IMR-90 (cell line): ENCODE measurements at regions not wholly inside any gene's neighbourhood (a gene's known extent, or its start where the extent isn't known, plus 50 kb on each side); places are given as distances from the start of the nearest gene placed in this dataset.

Source experiments
- ATAC-seq: fragments of 200-7000 bp; cut with Tn5 transposase; 2 replicates; pipeline ENCODE4 v1.9.1; 2020; ENCODE audit warnings: low read depth, mild to moderate bottlenecking, moderate library complexity
- BruUV-seq: library from RNA; stranded (reverse); fragments of 400-500 nt; replicated peaks from 2 replicates; lab custom pipeline; 2021; lab: Mats Ljungman, UMichigan
- CTCF ChIA-PET: fragments of 300-600 bp; formaldehyde crosslinking; extraction: SDS; loops from one replicate; lab custom pipeline; 2021; ENCODE audit warnings: antibody characterized with exemption; lab: Yijun Ruan, JAX
- POLR2A ChIA-PET: fragments of 300-600 bp; sonication (Branson Sonifier 250); formaldehyde crosslinking; loops from one replicate; lab custom pipeline; 2022; ENCODE audit warnings: antibody characterized with exemption; ENCODE audit not compliant: unreplicated experiment; lab: Charles Lee
- DNase-seq: peaks from one replicate; pipeline ENCODE4 v3.0.0; 2013
- H2AFZ ChIP-seq: replicated peaks from 2 replicates; pipeline ENCODE3; 2013; ENCODE audit warnings: low read length, mild to moderate bottlenecking; ENCODE audit not compliant: poor library complexity
- H2AK5ac ChIP-seq: 2 replicates; pipeline ENCODE4 v1.6.1; 2013; ENCODE audit warnings: low read depth, low read length, inconsistent platforms
- H2AK9ac ChIP-seq: replicated peaks from 2 replicates; pipeline ENCODE3; 2013; ENCODE audit warnings: mild to moderate bottlenecking, low read depth, low read length, moderate library complexity; ENCODE audit not compliant: poor library complexity
- H2BK120ac ChIP-seq: 2 replicates; pipeline ENCODE4 v1.6.1; 2013; ENCODE audit warnings: low read depth, low read length, inconsistent platforms
- H2BK15ac ChIP-seq: 3 replicates; pipeline ENCODE4 v1.6.1; 2013; ENCODE audit warnings: low read depth, low read length, inconsistent platforms
- H2BK20ac ChIP-seq: 2 replicates; pipeline ENCODE4 v1.6.1; 2013; ENCODE audit warnings: low read depth, mild to moderate bottlenecking, inconsistent platforms, low read length, moderate library complexity
- H2BK5ac ChIP-seq: 2 replicates; pipeline ENCODE4 v1.6.1; 2013; ENCODE audit warnings: mild to moderate bottlenecking, low read depth, low read length, inconsistent platforms; ENCODE audit not compliant: poor library complexity, severe bottlenecking
- H3K14ac ChIP-seq: replicated peaks from 2 replicates; pipeline ENCODE4 v1.6.1; 2013; ENCODE audit warnings: low read depth, low read length, inconsistent platforms
- H3K18ac ChIP-seq: 2 replicates; pipeline ENCODE4 v1.6.1; 2013; ENCODE audit warnings: low read depth, low read length, control low read depth
- H3K23ac ChIP-seq: 2 replicates; pipeline ENCODE4 v1.6.1; 2013; ENCODE audit warnings: low read depth, low read length, inconsistent platforms
- H3K27ac ChIP-seq: 2 replicates; pipeline ENCODE4 v1.5.1; 2013; ENCODE audit warnings: mild to moderate bottlenecking, control low read depth, low read length; ENCODE audit not compliant: insufficient read depth
- H3K27me3 ChIP-seq: 2 replicates; pipeline ENCODE4 v1.6.1; 2013; ENCODE audit warnings: low read length; ENCODE audit not compliant: control insufficient read depth, insufficient read depth
- H3K36me3 ChIP-seq: 2 replicates; pipeline ENCODE4 v1.6.1; 2013; ENCODE audit warnings: low read length, mixed read lengths; ENCODE audit not compliant: control insufficient read depth, insufficient read depth
- H3K4ac ChIP-seq: 2 replicates; pipeline ENCODE4 v1.6.1; 2013; ENCODE audit warnings: low read depth, low read length, inconsistent platforms
- H3K4me1 ChIP-seq: 2 replicates; pipeline ENCODE4 v1.6.1; 2013; ENCODE audit warnings: low read length, mixed read lengths; ENCODE audit not compliant: control insufficient read depth, insufficient read depth
- H3K4me2 ChIP-seq: 2 replicates; pipeline ENCODE4 v1.6.1; 2013; ENCODE audit warnings: low read depth, mild to moderate bottlenecking, control low read depth, low read length, moderate library complexity
- H3K4me3 ChIP-seq: 2 replicates; pipeline ENCODE4 v1.5.1; 2013; ENCODE audit warnings: low read depth, mild to moderate bottlenecking, control low read depth, low read length, moderate library complexity; ENCODE audit not compliant: insufficient read depth
- H3K56ac ChIP-seq: 2 replicates; pipeline ENCODE4 v1.6.1; 2013; ENCODE audit warnings: low read length, inconsistent platforms; ENCODE audit not compliant: insufficient read depth; ENCODE audit errors: extremely low read depth
- H3K79me1 ChIP-seq, 2 experiments: 2 replicates each; pipeline ENCODE4 v1.6.1; 2013; ENCODE audit warnings: low read length in 2 of 2, inconsistent platforms in 1 of 2, low read depth in 1 of 2
- H3K9ac ChIP-seq: 2 replicates; pipeline ENCODE4 v1.6.1; 2013; ENCODE audit warnings: low read depth, low read length, control low read depth
- H3K9me1 ChIP-seq: 2 replicates; pipeline ENCODE4 v1.6.1; 2013; ENCODE audit warnings: low read length, inconsistent platforms; ENCODE audit not compliant: insufficient read depth
- H3K9me3 ChIP-seq: 2 replicates; pipeline ENCODE4 v1.6.1; 2013; ENCODE audit warnings: low read length; ENCODE audit not compliant: control insufficient read depth, insufficient read depth
- H4K20me1 ChIP-seq: 2 replicates; pipeline ENCODE4 v1.6.1; 2013; ENCODE audit warnings: low read length, inconsistent platforms; ENCODE audit not compliant: insufficient read depth
- H4K5ac ChIP-seq: 2 replicates; pipeline ENCODE4 v1.6.1; 2013; ENCODE audit warnings: mild to moderate bottlenecking, low read depth, low read length, control low read depth
- H4K8ac ChIP-seq, 2 experiments: 2 replicates each; pipeline ENCODE4 v1.6.1; 2013; ENCODE audit warnings: low read depth in 2 of 2, low read length in 2 of 2, control low read depth in 1 of 2, inconsistent platforms in 1 of 2
- H4K91ac ChIP-seq: 2 replicates; pipeline ENCODE4 v1.6.1; 2013; ENCODE audit warnings: low read depth, low read length, inconsistent platforms; ENCODE audit not compliant: insufficient read depth
- BHLHE40 ChIP-seq: fragments of 150-350 bp; IDR thresholded peaks from 2 replicates; pipeline ENCODE4 v1.6.1; 2016; ENCODE audit warnings: mild to moderate bottlenecking, low read depth, low read length
- CEBPB ChIP-seq: IDR thresholded peaks from 2 replicates; pipeline ENCODE4 v1.6.1; 2012; ENCODE audit warnings: low read depth, low read length, improper control_type of control experiment
- CHD1 ChIP-seq: IDR thresholded peaks from 2 replicates; pipeline ENCODE4 v1.6.1; 2012; ENCODE audit warnings: low read depth, low read length, improper control_type of control experiment
- FOS ChIP-seq: fragments of 150-350 bp; IDR thresholded peaks from 2 replicates; pipeline ENCODE4 v1.6.1; 2016; ENCODE audit warnings: low read depth, low read length
- MAFK ChIP-seq: IDR thresholded peaks from 2 replicates; pipeline ENCODE4 v1.6.1; 2012; ENCODE audit warnings: low read depth, low read length, improper control_type of control experiment
- MAZ ChIP-seq: IDR thresholded peaks from 2 replicates; pipeline ENCODE4 v1.6.1; 2012; ENCODE audit warnings: low read depth, mild to moderate bottlenecking, low read length, improper control_type of control experiment, moderate library complexity, borderline replicate concordance
- MXI1 ChIP-seq: IDR thresholded peaks from 2 replicates; pipeline ENCODE4 v1.6.1; 2012; ENCODE audit warnings: low read depth, mild to moderate bottlenecking, low read length, moderate library complexity, borderline replicate concordance
- NFE2L2 ChIP-seq: fragments of 150-350 bp; IDR thresholded peaks from 2 replicates; pipeline ENCODE4 v1.6.1; 2016; ENCODE audit warnings: low read depth, mild to moderate bottlenecking, low read length
- POLR2A ChIP-seq: IDR thresholded peaks from 2 replicates; pipeline ENCODE4 v1.6.1; 2012; ENCODE audit warnings: mild to moderate bottlenecking, low read depth, low read length
- RAD21 ChIP-seq: IDR thresholded peaks from 2 replicates; pipeline ENCODE4 v1.6.1; 2012; ENCODE audit warnings: low read length, improper control_type of control experiment
- RCOR1 ChIP-seq: IDR thresholded peaks from 2 replicates; pipeline ENCODE4 v1.6.1; 2012; ENCODE audit warnings: mild to moderate bottlenecking, low read length, improper control_type of control experiment; ENCODE audit not compliant: insufficient replicate concordance
- RFX5 ChIP-seq: IDR thresholded peaks from 2 replicates; pipeline ENCODE4 v1.8.0; 2012; ENCODE audit warnings: low read depth, mild to moderate bottlenecking, low read length, moderate library complexity
- SMC3 ChIP-seq: fragments of 150-350 bp; IDR thresholded peaks from 2 replicates; pipeline ENCODE4 v1.6.1; 2016; ENCODE audit warnings: low read depth, mild to moderate bottlenecking, antibody characterized with exemption, low read length, moderate library complexity
- WGBS, 2 experiments: methylation state at CpG; one replicate each; pipeline versions ENCODE4 v1.1.5 to v1.1.7; 2013; ENCODE audit warnings: missing lambda C conversion rate in 2 of 2; ENCODE audit not compliant: insufficient read length in 1 of 2; ENCODE audit errors: extremely low coverage in 2 of 2; 5-methylcytosine and 5-hydroxymethylcytosine counted together
- dilution Hi-C: fragments of 300-500 bp; cut with HindIII; formaldehyde crosslinking; loops from one replicate; pipeline ENCODE4 v1.14.3; 2018; ENCODE audit warnings: low sequenced_read_pairs; ENCODE audit not compliant: unreplicated experiment
- in situ Hi-C: fragments of 300-500 bp; cut with MboI; formaldehyde crosslinking; loops from 3 replicates; pipeline ENCODE4 v1.14.3; 2019; ENCODE audit warnings: low sequenced_read_pairs, inconsistent platforms, mixed read lengths
- intact Hi-C: fragments of 100-400 bp; cut with micrococcal nuclease; formaldehyde crosslinking; loops from 2 replicates; pipeline ENCODE4 v1.10.0; 2022
- TF ChIP-seq, protein P1 (sequence below): fragments of 150-350 bp; IDR thresholded peaks from 2 replicates; pipeline ENCODE4 v1.6.1; 2017; ENCODE audit warnings: mild to moderate bottlenecking, antibody characterized with exemption, low read length, low read depth
- TF ChIP-seq, protein P2 (sequence below): fragments of 150-350 bp; IDR thresholded peaks from 2 replicates; pipeline ENCODE4 v1.6.1; 2016; ENCODE audit warnings: low read depth, mild to moderate bottlenecking, low read length, moderate library complexity, borderline replicate concordance
- TF ChIP-seq, protein P3 (sequence below): conservative IDR thresholded peaks from 2 replicates; pipeline ENCODE4 v1.5.1; 2012; ENCODE audit warnings: mild to moderate bottlenecking, low read depth, low read length, improper control_type of control experiment

DNA sequence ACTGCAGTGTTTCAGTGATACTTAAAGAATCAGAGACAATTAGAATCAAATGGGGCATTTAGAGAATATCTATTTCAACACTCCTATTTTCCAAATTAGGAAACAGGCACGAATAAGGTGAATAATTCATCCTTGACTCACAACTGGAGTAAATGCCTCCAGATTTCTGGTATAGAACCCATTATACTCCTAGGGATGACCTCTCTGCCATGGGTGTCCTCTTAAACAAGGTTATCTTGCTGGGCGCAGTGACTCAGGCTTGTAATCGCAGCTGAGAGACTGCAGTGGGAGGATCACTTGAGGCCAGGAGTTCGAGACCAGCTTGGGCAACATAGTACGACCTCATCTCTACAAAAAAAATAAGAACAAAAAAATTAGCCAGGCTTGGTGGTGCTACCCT lies 139.8 kb upstream of the ELAC2 start:
- no peak overlapping the region for H3K4me3 ChIP-seq
- H2AFZ ChIP-seq: no peak overlapping the region
- H3K79me1 ChIP-seq: no peaks in the 10 kb centered on the region
- in situ Hi-C loops: no loop called here
- intact Hi-C loops: no loop called here
- no peak overlapping the region for H4K91ac ChIP-seq
- no peak overlapping the region for H3K23ac ChIP-seq
- no peak overlapping the region for H2BK120ac ChIP-seq
- dilution Hi-C loops: no loop called here
- H3K27me3 ChIP-seq: no peaks in the 10 kb centered on the region; the same call in 1 of the 2 replicates
- no peaks in the 10 kb centered on the region; the same call in 1 of the 2 replicates for H3K4me1 ChIP-seq
- H3K9me3 ChIP-seq: no peaks in the 10 kb centered on the region
- H2AK9ac ChIP-seq: no peak overlapping the region
- H2BK15ac ChIP-seq: no peak overlapping the region
- H3K4me2 ChIP-seq: no peak overlapping the region
- no peak overlapping the region for H2BK20ac ChIP-seq
- POLR2A ChIA-PET: no interaction called here
- no peak overlapping the region for H3K56ac ChIP-seq
- H3K9me1 ChIP-seq: no peaks in the 10 kb centered on the region
- TF ChIP-seq CEBPB: no peak
- no peak for TF ChIP-seq MXI1
- no peak for TF ChIP-seq POLR2A
- no peak for TF ChIP-seq MAZ
- no peak for TF ChIP-seq MAFK
- no peak for TF ChIP-seq RCOR1
- no peak for TF ChIP-seq SMC3
- no peak for TF ChIP-seq RFX5
- TF ChIP-seq, protein P1, sequence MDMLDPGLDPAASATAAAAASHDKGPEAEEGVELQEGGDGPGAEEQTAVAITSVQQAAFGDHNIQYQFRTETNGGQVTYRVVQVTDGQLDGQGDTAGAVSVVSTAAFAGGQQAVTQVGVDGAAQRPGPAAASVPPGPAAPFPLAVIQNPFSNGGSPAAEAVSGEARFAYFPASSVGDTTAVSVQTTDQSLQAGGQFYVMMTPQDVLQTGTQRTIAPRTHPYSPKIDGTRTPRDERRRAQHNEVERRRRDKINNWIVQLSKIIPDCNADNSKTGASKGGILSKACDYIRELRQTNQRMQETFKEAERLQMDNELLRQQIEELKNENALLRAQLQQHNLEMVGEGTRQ: no peak
- TF ChIP-seq RAD21: no peak
- no peak for TF ChIP-seq CHD1
- TF ChIP-seq FOS: no peak
- TF ChIP-seq, protein P2, sequence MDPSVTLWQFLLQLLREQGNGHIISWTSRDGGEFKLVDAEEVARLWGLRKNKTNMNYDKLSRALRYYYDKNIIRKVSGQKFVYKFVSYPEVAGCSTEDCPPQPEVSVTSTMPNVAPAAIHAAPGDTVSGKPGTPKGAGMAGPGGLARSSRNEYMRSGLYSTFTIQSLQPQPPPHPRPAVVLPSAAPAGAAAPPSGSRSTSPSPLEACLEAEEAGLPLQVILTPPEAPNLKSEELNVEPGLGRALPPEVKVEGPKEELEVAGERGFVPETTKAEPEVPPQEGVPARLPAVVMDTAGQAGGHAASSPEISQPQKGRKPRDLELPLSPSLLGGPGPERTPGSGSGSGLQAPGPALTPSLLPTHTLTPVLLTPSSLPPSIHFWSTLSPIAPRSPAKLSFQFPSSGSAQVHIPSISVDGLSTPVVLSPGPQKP: no peak
- no peak for TF ChIP-seq NFE2L2
- no peak for TF ChIP-seq BHLHE40
- TF ChIP-seq, protein P3, sequence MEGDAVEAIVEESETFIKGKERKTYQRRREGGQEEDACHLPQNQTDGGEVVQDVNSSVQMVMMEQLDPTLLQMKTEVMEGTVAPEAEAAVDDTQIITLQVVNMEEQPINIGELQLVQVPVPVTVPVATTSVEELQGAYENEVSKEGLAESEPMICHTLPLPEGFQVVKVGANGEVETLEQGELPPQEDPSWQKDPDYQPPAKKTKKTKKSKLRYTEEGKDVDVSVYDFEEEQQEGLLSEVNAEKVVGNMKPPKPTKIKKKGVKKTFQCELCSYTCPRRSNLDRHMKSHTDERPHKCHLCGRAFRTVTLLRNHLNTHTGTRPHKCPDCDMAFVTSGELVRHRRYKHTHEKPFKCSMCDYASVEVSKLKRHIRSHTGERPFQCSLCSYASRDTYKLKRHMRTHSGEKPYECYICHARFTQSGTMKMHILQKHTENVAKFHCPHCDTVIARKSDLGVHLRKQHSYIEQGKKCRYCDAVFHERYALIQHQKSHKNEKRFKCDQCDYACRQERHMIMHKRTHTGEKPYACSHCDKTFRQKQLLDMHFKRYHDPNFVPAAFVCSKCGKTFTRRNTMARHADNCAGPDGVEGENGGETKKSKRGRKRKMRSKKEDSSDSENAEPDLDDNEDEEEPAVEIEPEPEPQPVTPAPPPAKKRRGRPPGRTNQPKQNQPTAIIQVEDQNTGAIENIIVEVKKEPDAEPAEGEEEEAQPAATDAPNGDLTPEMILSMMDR: no peak
- H3K18ac ChIP-seq: no peak overlapping the region
- H2AK5ac ChIP-seq: no peak overlapping the region
- no CpG with 5 or more reads among the region's 5 CpGs for WGBS, 2 experiments
- H3K4ac ChIP-seq: no peak overlapping the region
- H4K8ac ChIP-seq: no peak overlapping the region
- H3K14ac ChIP-seq: no peak overlapping the region
- BruUV-seq: no TSS peak
- no peak overlapping the region for H3K27ac ChIP-seq
- H2BK5ac ChIP-seq: no peak overlapping the region
- ATAC-seq: no peak
- CTCF ChIA-PET: no interaction called here
- no peaks in the 10 kb centered on the region for H4K20me1 ChIP-seq
- DNase-seq: no peak
- H4K5ac ChIP-seq: no peak overlapping the region
- H3K36me3 ChIP-seq: no peaks in the 10 kb centered on the region
- H3K9ac ChIP-seq: no peak overlapping the region
